Panc1 (cell line): ENCODE measurements at regions not wholly inside any gene's neighbourhood (a gene's known extent, or its start where the extent isn't known, plus 50 kb on each side); places are given as distances from the start of the nearest gene placed in this dataset.

Source experiments
- ATAC-seq: fragments of 200-7000 bp; cut with Tn5 transposase; 2 replicates; pipeline ENCODE4 v1.9.1; 2020; ENCODE audit warnings: mild to moderate bottlenecking, moderate library complexity
- BruUV-seq: library from RNA; stranded (reverse); fragments of 400-500 nt; replicated peaks from 2 replicates; lab custom pipeline; 2021; lab: Mats Ljungman, UMichigan
- CTCF ChIA-PET: fragments of 300-600 bp; sonication (Branson Sonifier 250); formaldehyde crosslinking; loops from one replicate; lab custom pipeline; 2022; ENCODE audit warnings: antibody characterized with exemption; lab: Charles Lee
- POLR2A ChIA-PET: fragments of 300-600 bp; sonication (Branson Sonifier 250); formaldehyde crosslinking; loops from one replicate; lab custom pipeline; 2022; ENCODE audit warnings: antibody characterized with exemption; lab: Charles Lee
- DNase-seq: peaks from one replicate; pipeline ENCODE4 v3.0.0-alpha.2; 2010; ENCODE audit warnings: low read depth, low spot score
- H3K27ac ChIP-seq: 2 replicates; pipeline ENCODE4 v1.5.1; 2011; ENCODE audit warnings: mild to moderate bottlenecking, low read length, inconsistent platforms
- H3K27me3 ChIP-seq: fragments of 200-500 bp; sonication (Bioruptor generic); 2 replicates; pipeline ENCODE4 v1.6.0; 2014; ENCODE audit warnings: low read length, inconsistent platforms; ENCODE audit not compliant: control insufficient read depth, insufficient read depth
- H3K36me3 ChIP-seq: fragments of 200-500 bp; sonication (Bioruptor generic); 2 replicates; pipeline ENCODE4 v1.5.1; 2014; ENCODE audit warnings: inconsistent platforms, mild to moderate bottlenecking, low read length, moderate library complexity; ENCODE audit not compliant: control insufficient read depth, insufficient read depth
- H3K4me1 ChIP-seq: 2 replicates; pipeline ENCODE4 v1.5.1; 2011; ENCODE audit warnings: inconsistent platforms, mild to moderate bottlenecking, low read length, moderate library complexity; ENCODE audit not compliant: control insufficient read depth, insufficient read depth
- H3K4me3 ChIP-seq, 2 experiments: 2 replicates each; pipeline ENCODE4 v1.5.1; 2011 to 2012; ENCODE audit warnings: low read depth in 2 of 2, low read length in 2 of 2, mild to moderate bottlenecking in 2 of 2, inconsistent platforms in 1 of 2, moderate library complexity in 1 of 2
- H3K9me3 ChIP-seq: fragments of 200-500 bp; sonication (Bioruptor generic); 2 replicates; pipeline ENCODE4 v1.5.1; 2014; ENCODE audit warnings: low read depth, mild to moderate bottlenecking, inconsistent platforms, low read length, moderate library complexity; ENCODE audit not compliant: control insufficient read depth, insufficient read depth
- POLR2AphosphoS5 ChIP-seq: IDR thresholded peaks from 2 replicates; pipeline ENCODE4 v1.6.1; 2012; ENCODE audit warnings: mild to moderate bottlenecking, low read depth, low read length, moderate library complexity
- SIN3A ChIP-seq: IDR thresholded peaks from 2 replicates; pipeline ENCODE4 v1.6.1; 2012; ENCODE audit warnings: low read depth, mild to moderate bottlenecking, low read length, moderate library complexity, borderline replicate concordance; ENCODE audit not compliant: insufficient read depth
- TCF7L2 ChIP-seq: IDR thresholded peaks from 2 replicates; pipeline ENCODE4 v1.6.1; 2011; ENCODE audit warnings: mild to moderate bottlenecking, low read depth, low read length, inconsistent platforms
- in situ Hi-C: cut with HindIII; loops from 2 replicates; pipeline ENCODE4 v1.10.0; 2016; ENCODE audit warnings: low sequenced_read_pairs, low pct_unique_long_range_greater_than_20kb
- intact Hi-C: fragments of 100-400 bp; cut with micrococcal nuclease; formaldehyde crosslinking; loops from one replicate; pipeline ENCODE4 v1.10.0; 2022; ENCODE audit not compliant: unreplicated experiment
- TF ChIP-seq, protein P1 (sequence below): fragments of 450-650 bp; IDR thresholded peaks from 2 replicates; pipeline ENCODE4 v1.5.1; 2017; ENCODE audit warnings: mild to moderate bottlenecking
- TF ChIP-seq, protein P2 (sequence below), 2 experiments: IDR thresholded peaks; 2 replicates each; pipeline ENCODE4 v1.6.1; 2011 to 2012; ENCODE audit warnings: low read depth in 2 of 2, control low read depth in 1 of 2, low read length in 1 of 2, mild to moderate bottlenecking in 1 of 2, moderate library complexity in 1 of 2; ENCODE audit not compliant: insufficient read depth in 1 of 2

GRCh38 chr9:24391095-24391494 is 154.6 kb downstream of the IZUMO3 start:
- H3K36me3 ChIP-seq, result no peaks in the 10 kb centered on the region
- ATAC-seq (no peak), DNase-seq (no peak)
- no peak overlapping the region for H3K27ac ChIP-seq
- H3K9me3 ChIP-seq, result no peaks in the 10 kb centered on the region
- ChIA-PET CTCF (no interaction called here), POLR2A (no interaction called here)
- intact Hi-C loops, result no loop called here
- TF ChIP-seq TCF7L2 (no peak), SIN3A (no peak), POLR2AphosphoS5 (no peak)
- TF ChIP-seq, protein P1, sequence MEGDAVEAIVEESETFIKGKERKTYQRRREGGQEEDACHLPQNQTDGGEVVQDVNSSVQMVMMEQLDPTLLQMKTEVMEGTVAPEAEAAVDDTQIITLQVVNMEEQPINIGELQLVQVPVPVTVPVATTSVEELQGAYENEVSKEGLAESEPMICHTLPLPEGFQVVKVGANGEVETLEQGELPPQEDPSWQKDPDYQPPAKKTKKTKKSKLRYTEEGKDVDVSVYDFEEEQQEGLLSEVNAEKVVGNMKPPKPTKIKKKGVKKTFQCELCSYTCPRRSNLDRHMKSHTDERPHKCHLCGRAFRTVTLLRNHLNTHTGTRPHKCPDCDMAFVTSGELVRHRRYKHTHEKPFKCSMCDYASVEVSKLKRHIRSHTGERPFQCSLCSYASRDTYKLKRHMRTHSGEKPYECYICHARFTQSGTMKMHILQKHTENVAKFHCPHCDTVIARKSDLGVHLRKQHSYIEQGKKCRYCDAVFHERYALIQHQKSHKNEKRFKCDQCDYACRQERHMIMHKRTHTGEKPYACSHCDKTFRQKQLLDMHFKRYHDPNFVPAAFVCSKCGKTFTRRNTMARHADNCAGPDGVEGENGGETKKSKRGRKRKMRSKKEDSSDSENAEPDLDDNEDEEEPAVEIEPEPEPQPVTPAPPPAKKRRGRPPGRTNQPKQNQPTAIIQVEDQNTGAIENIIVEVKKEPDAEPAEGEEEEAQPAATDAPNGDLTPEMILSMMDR, result no peak
- TF ChIP-seq, protein P2, sequence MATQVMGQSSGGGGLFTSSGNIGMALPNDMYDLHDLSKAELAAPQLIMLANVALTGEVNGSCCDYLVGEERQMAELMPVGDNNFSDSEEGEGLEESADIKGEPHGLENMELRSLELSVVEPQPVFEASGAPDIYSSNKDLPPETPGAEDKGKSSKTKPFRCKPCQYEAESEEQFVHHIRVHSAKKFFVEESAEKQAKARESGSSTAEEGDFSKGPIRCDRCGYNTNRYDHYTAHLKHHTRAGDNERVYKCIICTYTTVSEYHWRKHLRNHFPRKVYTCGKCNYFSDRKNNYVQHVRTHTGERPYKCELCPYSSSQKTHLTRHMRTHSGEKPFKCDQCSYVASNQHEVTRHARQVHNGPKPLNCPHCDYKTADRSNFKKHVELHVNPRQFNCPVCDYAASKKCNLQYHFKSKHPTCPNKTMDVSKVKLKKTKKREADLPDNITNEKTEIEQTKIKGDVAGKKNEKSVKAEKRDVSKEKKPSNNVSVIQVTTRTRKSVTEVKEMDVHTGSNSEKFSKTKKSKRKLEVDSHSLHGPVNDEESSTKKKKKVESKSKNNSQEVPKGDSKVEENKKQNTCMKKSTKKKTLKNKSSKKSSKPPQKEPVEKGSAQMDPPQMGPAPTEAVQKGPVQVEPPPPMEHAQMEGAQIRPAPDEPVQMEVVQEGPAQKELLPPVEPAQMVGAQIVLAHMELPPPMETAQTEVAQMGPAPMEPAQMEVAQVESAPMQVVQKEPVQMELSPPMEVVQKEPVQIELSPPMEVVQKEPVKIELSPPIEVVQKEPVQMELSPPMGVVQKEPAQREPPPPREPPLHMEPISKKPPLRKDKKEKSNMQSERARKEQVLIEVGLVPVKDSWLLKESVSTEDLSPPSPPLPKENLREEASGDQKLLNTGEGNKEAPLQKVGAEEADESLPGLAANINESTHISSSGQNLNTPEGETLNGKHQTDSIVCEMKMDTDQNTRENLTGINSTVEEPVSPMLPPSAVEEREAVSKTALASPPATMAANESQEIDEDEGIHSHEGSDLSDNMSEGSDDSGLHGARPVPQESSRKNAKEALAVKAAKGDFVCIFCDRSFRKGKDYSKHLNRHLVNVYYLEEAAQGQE (IDR thresholded peaks at IDR 0.05; ENCODE audit: insufficient read depth in 1 of 2, low read depth in 2 of 2, low read length in 1 of 2), result no peak
- no TSS peak for BruUV-seq
- no peak overlapping the region for H3K4me3 ChIP-seq
- H3K4me1 ChIP-seq, result no peaks in the 10 kb centered on the region
- in situ Hi-C loops, result no loop called here
- no peaks in the 10 kb centered on the region for H3K27me3 ChIP-seq

GRCh38 chr9:24385077-24385476 is 160.6 kb downstream of the IZUMO3 start:
- Histone ChIP-seq H3K9me3 (no peaks in the 10 kb centered on the region), H3K27me3 (no peaks in the 10 kb centered on the region), H3K36me3 (no peaks in the 10 kb centered on the region), H3K27ac (no peak overlapping the region), H3K4me1 (no peaks in the 10 kb centered on the region), H3K4me3 (no peak overlapping the region)
- no TSS peak for BruUV-seq
- ChIA-PET POLR2A (no interaction called here), CTCF (no interaction called here)
- no peak for ATAC-seq
- DNase-seq, result no peak
- in situ Hi-C loops, result no loop called here
- TF ChIP-seq POLR2AphosphoS5 (no peak), SIN3A (no peak), TCF7L2 (no peak)
- TF ChIP-seq, protein P1, result no peak
- TF ChIP-seq, protein P2 (IDR thresholded peaks at IDR 0.05; ENCODE audit: insufficient read depth in 1 of 2, low read depth in 2 of 2, low read length in 1 of 2), result no peak
- intact Hi-C loops, result no loop called here
